Activated effector memory CD4-positive, alpha-beta T cell treated with anti-CD3 and anti-CD28 coated beads, Interleukin-2, amount 50 U/mL, for 16 hours (primary cell): ENCODE measurements at regions not wholly inside any gene's neighbourhood (a gene's known extent, or its start where the extent isn't known, plus 50 kb on each side); places are given as distances from the start of the nearest gene placed in this dataset.
A peak's percentile ranks its signal among the peaks of the same experiment; 100 is the strongest.

ENCODE experiments used
- DNase-seq: peaks from one replicate; pipeline ENCODE4 v3.0.0-alpha.2; 2020

- DNase-seq = no peak
Observed at GRCh38 chr4:81860111-81860510, 388.4 kb upstream of the RASGEF1B start.

- no peak for DNase-seq
Observed at GRCh38 chr4:81854406-81854805, 382.7 kb upstream of the RASGEF1B start.

- no peak for DNase-seq
Observed at GRCh38 chr4:81852031-81852715, 380.5 kb upstream of the RASGEF1B start.

GRCh38 chr4:81850701-81851100 lies 379.0 kb upstream of the RASGEF1B start:
- DNase-seq = no peak

GRCh38 chr4:81845761-81846160 lies 374.1 kb upstream of the RASGEF1B start:
- DNase-seq = no peak

GRCh38 chr4:81845273-81845672 lies 373.6 kb upstream of the RASGEF1B start:
- DNase-seq = no peak

- peak; percentile 86 for DNase-seq
Observed at GRCh38 chr4:81844717-81845116, 373.0 kb upstream of the RASGEF1B start.

GRCh38 chr4:81839347-81840042 lies 367.8 kb upstream of the RASGEF1B start:
- no peak for DNase-seq

GRCh38 chr4:81838586-81838985 lies 366.9 kb upstream of the RASGEF1B start:
- DNase-seq = no peak

- no peak for DNase-seq
Observed at GRCh38 chr4:81836716-81837115, 365.0 kb upstream of the RASGEF1B start.

- DNase-seq = no peak
Observed at GRCh38 chr4:81833576-81833975, 361.9 kb upstream of the RASGEF1B start.

- no peak for DNase-seq
Observed at GRCh38 chr4:81828991-81829390, 357.3 kb upstream of the RASGEF1B start.

- DNase-seq = no peak
Observed at GRCh38 chr4:81827577-81828202, 356.0 kb upstream of the RASGEF1B start.

- no peak for DNase-seq
Observed at GRCh38 chr4:81826817-81827424, 355.2 kb upstream of the RASGEF1B start.

- DNase-seq = no peak
Observed at GRCh38 chr4:81826335-81826734, 354.6 kb upstream of the RASGEF1B start.

- DNase-seq = no peak
Observed at GRCh38 chr4:81818385-81818920, 346.7 kb upstream of the RASGEF1B start.

- no peak for DNase-seq
Observed at GRCh38 chr4:81816031-81816761, 344.5 kb upstream of the RASGEF1B start.

GRCh38 chr4:81814987-81815541 lies 343.4 kb upstream of the RASGEF1B start:
- no peak for DNase-seq

- no peak for DNase-seq
Observed at GRCh38 chr4:81811562-81812293, 340.0 kb upstream of the RASGEF1B start.

GRCh38 chr4:81808011-81808672 lies 336.4 kb upstream of the RASGEF1B start:
- no peak for DNase-seq

GRCh38 chr4:81807386-81807785 lies 335.7 kb upstream of the RASGEF1B start:
- DNase-seq = no peak
